Progenitor cell of endocrine pancreas (in vitro differentiated cells): ENCODE measurements at regions not wholly inside any gene's neighbourhood (a gene's known extent, or its start where the extent isn't known, plus 50 kb on each side); places are given as distances from the start of the nearest gene placed in this dataset.
A peak's percentile ranks its signal among the peaks of the same experiment; 100 is the strongest.

Source experiments
- DNase-seq: peaks from one replicate; pipeline ENCODE4 v3.0.0; 2021; ENCODE audit warnings: low spot score; ENCODE audit not compliant: unreplicated experiment
- H3K27ac Mint-ChIP-seq: 2 replicates; pipeline ENCODE4 v1.8.0; 2021; ENCODE audit warnings: mild to moderate bottlenecking, moderate library complexity, mixed read lengths
- H3K27me3 Mint-ChIP-seq: 2 replicates; pipeline ENCODE4 v1.8.0; 2021; ENCODE audit warnings: mixed read lengths
- H3K36me3 Mint-ChIP-seq: 2 replicates; pipeline ENCODE4 v1.8.0; 2022; ENCODE audit warnings: mixed read lengths; ENCODE audit not compliant: insufficient read depth
- H3K4me1 Mint-ChIP-seq: 2 replicates; pipeline ENCODE4 v1.8.0; 2021; ENCODE audit warnings: low read depth, mixed read lengths
- H3K4me3 Mint-ChIP-seq: 2 replicates; pipeline ENCODE4 v1.8.0; 2021; ENCODE audit warnings: low read depth, mild to moderate bottlenecking, moderate library complexity, mixed read lengths
- H3K9me3 Mint-ChIP-seq: 2 replicates; pipeline ENCODE4 v1.8.0; 2021; ENCODE audit warnings: low read depth, mixed read lengths
- CTCF ChIP-seq: fragments of 200-600 bp; sonication (generic); IDR thresholded peaks from one replicate; pipeline ENCODE4 v1.5.0; 2021; ENCODE audit warnings: antibody characterized with exemption, mild to moderate bottlenecking; ENCODE audit not compliant: unreplicated experiment

GRCh38 chr7:21261627-21262594, 166.0 kb upstream of the SP4 start:
- TF ChIP-seq CTCF, result peak; percentile 71
- Mint-ChIP-seq H3K9me3 (no peaks in the 10 kb centered on the region), H3K36me3 (no peaks in the 10 kb centered on the region), H3K27me3 (no peaks in the 10 kb centered on the region), H3K27ac (no peak overlapping the region), H3K4me1 (peaks cover 3% of the 10 kb centered on the region), H3K4me3 (no peak overlapping the region)
- peak; percentile 16 for DNase-seq

DNA sequence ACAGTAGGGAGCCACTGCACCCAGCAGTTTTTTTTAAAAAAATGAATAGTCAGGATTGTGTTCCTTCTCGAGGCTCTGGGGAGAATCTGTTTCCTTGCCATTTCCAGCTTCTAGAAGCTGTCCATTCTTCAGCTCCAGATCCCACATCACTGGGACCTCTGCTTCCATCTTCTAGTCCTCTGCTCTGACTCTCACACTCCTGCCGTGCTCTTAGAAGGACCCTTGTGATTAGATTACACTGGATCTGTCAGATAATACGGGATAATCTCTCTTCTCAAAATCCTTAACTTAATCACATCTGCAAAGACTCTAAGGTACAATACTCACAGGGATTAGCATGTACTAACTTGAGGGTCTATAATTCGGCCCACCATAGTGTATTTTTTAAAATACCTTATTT, 158.9 kb upstream of the SP4 start:
- Mint-ChIP-seq H3K4me3 (no peak overlapping the region), H3K4me1 (no peaks in the 10 kb centered on the region), H3K27me3 (no peaks in the 10 kb centered on the region), H3K9me3 (no peaks in the 10 kb centered on the region), H3K27ac (no peak overlapping the region), H3K36me3 (no peaks in the 10 kb centered on the region)
- no peak for TF ChIP-seq CTCF
- no peak for DNase-seq

DNA sequence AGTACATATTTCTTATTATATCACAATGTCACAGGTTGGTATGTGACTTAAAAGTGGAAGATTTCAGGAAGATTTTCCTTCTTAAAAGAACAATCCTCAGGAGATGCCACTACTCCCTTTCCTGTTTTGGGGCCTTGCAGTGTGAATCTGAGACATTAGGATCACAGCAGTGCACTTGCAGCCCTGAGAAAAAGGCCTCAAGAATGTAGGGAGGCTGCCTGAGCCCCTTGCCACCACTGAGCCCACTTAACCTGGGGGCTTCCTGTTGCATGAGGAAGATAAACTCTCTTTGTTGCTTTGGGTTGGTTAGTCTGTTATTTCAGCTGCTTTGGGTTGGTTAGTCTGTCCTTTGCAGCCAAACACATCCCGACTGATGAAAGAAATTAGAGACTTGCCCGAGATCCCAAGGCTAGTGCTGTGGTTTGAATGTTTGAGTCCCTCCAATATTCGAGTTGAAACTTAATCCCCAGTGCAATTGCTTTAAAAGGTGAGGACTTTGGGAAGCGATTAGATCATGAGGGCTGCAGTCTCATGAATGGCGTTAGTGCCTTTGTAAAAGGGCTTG, 151.3 kb upstream of the SP4 start:
- no peak for TF ChIP-seq CTCF
- Mint-ChIP-seq H3K9me3 (no peaks in the 10 kb centered on the region), H3K36me3 (no peaks in the 10 kb centered on the region), H3K4me1 (peaks cover 2% of the 10 kb centered on the region), H3K27me3 (peaks cover 3% of the 10 kb centered on the region), H3K27ac (no peak overlapping the region), H3K4me3 (no peak overlapping the region)
- DNase-seq, result no peak

- peaks cover 2% of the 10 kb centered on the region for H3K4me1 Mint-ChIP-seq
- H3K9me3 Mint-ChIP-seq, result no peaks in the 10 kb centered on the region
- H3K36me3 Mint-ChIP-seq, result no peaks in the 10 kb centered on the region
- H3K27ac Mint-ChIP-seq, result no peak overlapping the region
- peaks cover 3% of the 10 kb centered on the region for H3K27me3 Mint-ChIP-seq
- no peak overlapping the region for H3K4me3 Mint-ChIP-seq
- TF ChIP-seq CTCF, result no peak
- DNase-seq, result no peak
Measured at GRCh38 chr7:21278944-21279343, 148.9 kb upstream of the SP4 start.

GRCh38 chr7:21281193-21281592, 146.7 kb upstream of the SP4 start:
- H3K4me1 Mint-ChIP-seq, result no peaks in the 10 kb centered on the region
- no peak overlapping the region for H3K27ac Mint-ChIP-seq
- H3K27me3 Mint-ChIP-seq, result no peaks in the 10 kb centered on the region
- no peak for TF ChIP-seq CTCF
- DNase-seq, result no peak
- no peaks in the 10 kb centered on the region for H3K9me3 Mint-ChIP-seq
- no peak overlapping the region for H3K4me3 Mint-ChIP-seq
- H3K36me3 Mint-ChIP-seq, result no peaks in the 10 kb centered on the region
